GM21529 (cell line): ENCODE measurements at regions not wholly inside any gene's neighbourhood (a gene's known extent, or its start where the extent isn't known, plus 50 kb on each side); places are given as distances from the start of the nearest gene placed in this dataset.

Experiments
- ATAC-seq: cut with Tn5 transposase; IDR thresholded peaks from one replicate; pipeline ENCODE4 v1.9.1; 2021; ENCODE audit not compliant: unreplicated experiment

- no peak for ATAC-seq
These were observed 205.2 kb downstream of the JRKL start for GRCh38 chr11:96595011-96595410.

- no peak for ATAC-seq
These were observed 218.2 kb downstream of the JRKL start for GRCh38 chr11:96607864-96608558.

GRCh38 chr11:96614101-96614500, 224.3 kb downstream of the JRKL start:
- no peak for ATAC-seq

GRCh38 chr11:96614846-96615245, 225.0 kb downstream of the JRKL start:
- ATAC-seq = no peak

GRCh38 chr11:96620464-96621044, 230.7 kb downstream of the JRKL start:
- ATAC-seq = no peak

- ATAC-seq = no peak
These were observed 231.3 kb downstream of the JRKL start for GRCh38 chr11:96621161-96621560.

- ATAC-seq = no peak
These were observed 232.3 kb downstream of the JRKL start for GRCh38 chr11:96622026-96622634.

GRCh38 chr11:96624126-96624525, 234.3 kb downstream of the JRKL start:
- ATAC-seq = no peak

GRCh38 chr11:96627376-96627775, 237.6 kb downstream of the JRKL start:
- ATAC-seq = no peak

GRCh38 chr11:96635655-96636054, 245.8 kb downstream of the JRKL start:
- ATAC-seq = no peak

- ATAC-seq = no peak
These were observed 251.4 kb downstream of the JRKL start for GRCh38 chr11:96641261-96641660.

- no peak for ATAC-seq
These were observed 252.8 kb downstream of the JRKL start for GRCh38 chr11:96642583-96642982.

- no peak for ATAC-seq
These were observed 253.4 kb downstream of the JRKL start for GRCh38 chr11:96643173-96643572.

- ATAC-seq = no peak
These were observed 257.8 kb downstream of the JRKL start for GRCh38 chr11:96647621-96648020.

- ATAC-seq = no peak
These were observed 259.2 kb downstream of the JRKL start for GRCh38 chr11:96648991-96649390.

GRCh38 chr11:96652516-96652915, 262.7 kb downstream of the JRKL start:
- no peak for ATAC-seq

- ATAC-seq = no peak
These were observed 265.7 kb downstream of the JRKL start for GRCh38 chr11:96655474-96655873.

- no peak for ATAC-seq
These were observed 268.6 kb downstream of the JRKL start for GRCh38 chr11:96658436-96658835.

- no peak for ATAC-seq
These were observed 274.3 kb downstream of the JRKL start for GRCh38 chr11:96664110-96664509.

GRCh38 chr11:96680211-96681018, 290.6 kb downstream of the JRKL start:
- ATAC-seq = no peak

- no peak for ATAC-seq
These were observed 291.4 kb downstream of the JRKL start for GRCh38 chr11:96681019-96681716.
